AG09319 (cell line): ENCODE measurements at regions not wholly inside any gene's neighbourhood (a gene's known extent, or its start where the extent isn't known, plus 50 kb on each side); places are given as distances from the start of the nearest gene placed in this dataset.

Experiments
- DNase-seq: peaks from one replicate; pipeline ENCODE4 v3.0.0-alpha.2; 2010; ENCODE audit warnings: low read depth; ENCODE audit errors: extremely low read depth
- TF ChIP-seq, protein P1 (sequence below): IDR thresholded peaks from 2 replicates; pipeline ENCODE4 v1.5.1; 2011; ENCODE audit warnings: low read depth, mild to moderate bottlenecking, inconsistent platforms, low read length, moderate library complexity

DNA sequence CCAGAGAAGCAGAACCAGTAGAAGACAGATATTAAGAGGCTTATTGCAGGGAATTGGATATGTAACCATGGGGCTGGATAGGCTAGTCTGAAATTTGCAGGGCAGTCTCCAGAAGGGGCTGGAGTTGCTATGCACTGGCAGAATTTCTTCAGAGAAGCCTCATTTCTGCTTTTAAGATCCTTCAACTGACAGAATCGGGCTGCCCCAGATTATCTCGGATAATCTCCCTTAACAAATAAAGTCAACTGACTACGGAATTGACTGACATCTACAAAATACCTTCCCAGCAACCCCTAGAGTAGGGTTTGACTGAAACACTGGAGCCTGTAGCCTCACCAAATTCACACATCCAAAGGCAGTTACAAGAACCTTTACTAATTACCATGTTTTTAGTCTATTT, 136.4 kb downstream of the SOCS6 start:
- DNase-seq, result no peak
- TF ChIP-seq, protein P1, sequence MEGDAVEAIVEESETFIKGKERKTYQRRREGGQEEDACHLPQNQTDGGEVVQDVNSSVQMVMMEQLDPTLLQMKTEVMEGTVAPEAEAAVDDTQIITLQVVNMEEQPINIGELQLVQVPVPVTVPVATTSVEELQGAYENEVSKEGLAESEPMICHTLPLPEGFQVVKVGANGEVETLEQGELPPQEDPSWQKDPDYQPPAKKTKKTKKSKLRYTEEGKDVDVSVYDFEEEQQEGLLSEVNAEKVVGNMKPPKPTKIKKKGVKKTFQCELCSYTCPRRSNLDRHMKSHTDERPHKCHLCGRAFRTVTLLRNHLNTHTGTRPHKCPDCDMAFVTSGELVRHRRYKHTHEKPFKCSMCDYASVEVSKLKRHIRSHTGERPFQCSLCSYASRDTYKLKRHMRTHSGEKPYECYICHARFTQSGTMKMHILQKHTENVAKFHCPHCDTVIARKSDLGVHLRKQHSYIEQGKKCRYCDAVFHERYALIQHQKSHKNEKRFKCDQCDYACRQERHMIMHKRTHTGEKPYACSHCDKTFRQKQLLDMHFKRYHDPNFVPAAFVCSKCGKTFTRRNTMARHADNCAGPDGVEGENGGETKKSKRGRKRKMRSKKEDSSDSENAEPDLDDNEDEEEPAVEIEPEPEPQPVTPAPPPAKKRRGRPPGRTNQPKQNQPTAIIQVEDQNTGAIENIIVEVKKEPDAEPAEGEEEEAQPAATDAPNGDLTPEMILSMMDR, result no peak

DNA sequence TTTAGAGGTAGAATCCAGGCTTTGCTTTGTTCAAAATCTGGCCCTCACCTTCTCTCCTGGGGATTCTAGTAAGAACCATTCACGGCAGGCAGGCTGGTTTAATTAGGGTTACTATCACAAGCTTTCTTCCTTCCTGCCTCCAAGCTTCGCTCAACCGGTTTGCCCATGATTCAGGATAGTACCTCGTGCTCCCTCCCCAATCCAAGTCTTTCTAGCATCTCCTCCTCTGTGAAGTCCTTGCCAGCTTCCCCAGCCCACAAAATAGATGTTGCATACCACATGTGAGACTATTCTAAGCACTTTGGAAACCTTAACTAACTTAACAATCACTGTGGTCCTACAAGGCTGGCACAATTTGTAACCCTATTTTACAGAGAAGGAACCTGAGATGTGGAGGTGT, 135.1 kb downstream of the SOCS6 start:
- DNase-seq, result no peak
- TF ChIP-seq, protein P1, result no peak

DNA sequence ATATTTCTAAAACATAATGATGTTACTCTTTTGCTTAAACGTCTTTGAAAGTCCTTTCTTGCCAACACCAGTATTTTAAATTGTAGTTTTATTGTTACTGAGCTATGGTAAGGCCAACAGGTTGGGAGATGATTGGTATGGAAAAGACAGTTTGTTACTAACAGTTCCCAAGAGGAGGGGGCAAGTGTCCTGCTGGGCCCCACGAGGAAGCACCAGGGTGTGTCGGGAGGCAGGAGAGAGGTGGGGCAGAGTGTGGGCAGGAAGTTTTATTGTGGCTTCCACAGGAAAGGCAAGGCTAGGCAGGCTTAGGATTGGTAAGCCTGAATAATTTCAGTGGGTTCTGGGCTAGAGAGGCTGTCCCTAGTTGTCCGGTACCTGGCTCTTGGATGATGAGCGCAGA, 134.3 kb downstream of the SOCS6 start:
- no peak for DNase-seq
- TF ChIP-seq, protein P1, result no peak

DNA sequence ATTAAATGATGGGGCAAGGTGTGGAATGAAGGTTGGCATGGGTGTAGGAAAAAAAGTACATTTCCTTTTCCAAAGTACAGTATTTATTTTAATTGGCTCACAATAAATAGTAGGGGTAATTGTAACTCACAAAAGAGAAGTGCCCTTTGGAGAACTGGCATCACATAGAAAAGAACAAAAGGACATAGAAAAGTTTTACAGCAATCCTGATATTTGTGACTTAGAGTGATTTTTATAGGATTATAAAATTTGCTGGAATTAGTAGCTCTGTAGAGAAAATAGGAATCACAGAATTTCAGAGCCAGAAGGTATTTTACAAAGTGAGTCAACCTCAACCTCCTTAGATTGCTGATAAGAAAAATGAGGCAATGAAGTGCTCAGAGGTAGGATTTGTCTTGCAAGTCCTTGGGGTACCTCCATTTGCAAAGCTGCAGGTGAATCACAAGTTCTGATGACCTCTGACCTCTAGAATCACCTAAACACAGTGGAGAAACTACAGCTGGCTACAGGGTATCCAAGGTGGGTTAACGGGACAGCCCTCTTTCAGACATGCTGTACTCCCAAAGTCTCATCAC, 133.6 kb downstream of the SOCS6 start:
- DNase-seq, result no peak
- TF ChIP-seq, protein P1, result no peak

DNA sequence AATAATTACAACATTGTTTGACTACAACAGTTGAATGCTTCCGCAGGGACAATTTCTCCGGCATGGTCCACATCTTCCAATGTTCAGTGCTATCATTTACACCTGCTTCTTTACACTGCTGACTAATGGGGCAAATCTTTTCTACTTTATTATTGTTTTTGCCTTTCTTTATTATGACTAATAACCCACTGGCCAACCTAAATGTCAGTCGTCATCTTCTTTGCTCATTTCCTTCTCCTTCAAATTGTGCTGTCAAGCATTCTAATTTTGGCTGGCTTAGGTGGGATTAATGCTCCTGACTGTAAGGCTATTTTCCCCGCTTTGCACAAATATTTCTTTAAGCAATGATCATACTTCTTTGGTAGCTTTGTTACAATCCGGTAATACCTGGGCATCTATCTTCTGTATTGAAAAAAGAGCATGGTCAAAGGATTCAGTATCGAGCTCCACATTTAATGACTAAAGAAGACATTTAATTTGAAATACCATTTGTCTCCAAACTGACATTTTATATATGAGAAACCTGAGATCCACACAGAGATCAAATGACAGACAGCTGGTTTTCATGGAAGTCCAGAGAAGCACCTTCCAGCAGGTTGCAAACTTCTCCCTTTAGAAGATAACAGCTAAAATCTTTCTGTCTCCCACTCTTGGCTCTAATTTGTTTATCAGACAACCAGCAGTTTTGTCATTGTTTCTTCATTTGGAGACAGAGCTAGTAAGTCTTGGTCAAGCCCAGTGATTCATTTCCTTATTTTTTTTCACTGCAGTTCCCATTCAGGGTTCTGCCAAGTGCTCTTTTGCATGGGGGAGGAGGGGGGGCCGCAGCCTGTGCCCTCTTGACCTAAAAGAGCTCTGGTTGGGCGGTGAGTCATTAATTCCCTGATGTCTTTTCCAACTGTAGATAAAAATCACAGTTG, 132.9 kb downstream of the SOCS6 start:
- peak; percentile 82 for DNase-seq
- TF ChIP-seq, protein P1, result no peak

DNA sequence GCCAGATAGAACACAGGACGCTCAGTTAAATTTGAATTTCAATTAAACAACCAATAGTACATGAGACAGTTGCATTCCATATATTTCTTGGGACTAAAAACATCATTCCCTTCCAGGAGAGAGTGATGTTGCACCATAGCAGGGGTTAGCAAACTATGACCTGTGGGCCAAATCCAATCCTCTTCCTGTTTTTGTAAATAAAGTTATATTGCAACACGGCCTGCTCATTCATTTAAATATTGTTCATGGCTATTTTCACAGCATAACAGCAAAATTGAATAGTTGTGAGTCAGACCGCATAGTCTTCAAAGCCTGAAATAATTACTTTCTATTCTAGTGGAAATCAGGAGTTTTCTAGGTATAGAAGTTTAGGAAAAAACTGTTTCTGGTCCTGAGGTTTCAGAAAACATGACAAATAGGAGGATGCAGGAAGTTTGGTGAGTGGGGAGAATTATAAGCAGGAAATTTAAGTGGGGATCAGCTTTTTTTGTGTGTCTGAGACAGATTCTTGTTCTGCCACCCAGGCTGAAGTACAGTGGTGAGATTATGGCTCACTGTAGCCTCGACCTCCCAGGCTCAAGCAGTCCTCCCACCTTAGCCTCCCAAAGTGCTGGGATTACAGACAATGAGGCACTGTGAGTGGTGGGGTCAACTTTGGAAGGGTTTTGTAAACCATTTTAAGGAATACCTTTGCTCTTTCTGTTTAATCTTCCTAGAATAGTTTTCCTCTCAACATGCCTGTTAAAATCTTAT, 131.5 kb downstream of the SOCS6 start:
- DNase-seq, result peak; percentile 30
- TF ChIP-seq, protein P1, result no peak

DNA sequence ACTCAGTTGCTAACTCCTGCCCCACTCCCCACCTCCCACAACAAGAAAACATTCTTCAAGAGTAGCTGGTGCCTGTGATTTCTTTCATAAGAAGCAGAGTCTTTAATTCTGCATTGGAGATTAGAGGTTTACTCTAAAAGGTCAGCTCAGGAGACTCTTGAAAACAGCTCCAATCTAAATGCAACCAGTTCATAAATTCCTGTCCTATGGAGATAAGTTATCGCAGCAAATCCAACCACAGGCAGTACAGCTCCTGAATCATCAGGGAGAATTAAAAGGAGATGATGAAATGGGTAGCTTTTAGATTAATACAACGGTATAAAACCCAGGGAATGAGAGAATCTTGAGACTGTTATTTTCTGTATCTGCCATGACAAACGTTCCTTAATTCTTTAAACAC, 130.7 kb downstream of the SOCS6 start:
- no peak for DNase-seq
- TF ChIP-seq, protein P1, result no peak
